ENCODE measurements at regions not wholly inside any gene's neighbourhood (a gene's known extent, or its start where the extent isn't known, plus 50 kb on each side); places are given as distances from the start of the nearest gene placed in this dataset.

GRCh38 chr11:101770648-101771047, 144.2 kb upstream of the CEP126 start:
- H4K20me1 ChIP-seq (replicated peaks; ENCODE audit: insufficient read depth) = no peaks in the 10 kb centered on the region
- H3F3A ChIP-seq (replicated peaks; ENCODE audit: low read depth) = no peaks in the 10 kb centered on the region
- H3K9me2 ChIP-seq (ENCODE audit: insufficient read depth) = peaks cover 13% of the 10 kb centered on the region; the same call in 1 of the 2 replicates
- H3K27ac ChIP-seq (ENCODE audit: low read depth) = no peak overlapping the region
- no peak overlapping the region for H3K4me3 ChIP-seq
- TF ChIP-seq EZH2 (IDR thresholded peaks at IDR 0.05; ENCODE audit: low read depth, unreplicated experiment) (no peak), ETS1 (IDR thresholded peaks at IDR 0.05) (no peak), REST (IDR thresholded peaks at IDR 0.05; ENCODE audit: unreplicated experiment) (no peak), POLR2AphosphoS5 (IDR thresholded peaks at IDR 0.05; ENCODE audit: low read depth) (no peak), CREB1 (CRISPR knock-in tag; IDR thresholded peaks at IDR 0.05; ENCODE audit: low read depth) (no peak)
- H3K79me2 ChIP-seq (replicated peaks; ENCODE audit: insufficient read depth) = no peaks in the 10 kb centered on the region
- H3K36me3 ChIP-seq (ENCODE audit: insufficient read depth) = no peaks in the 10 kb centered on the region
- H2AFZ ChIP-seq = no peak overlapping the region
- ATAC-seq (no peak), DNase-seq (ENCODE audit: low spot score) (no peak)
- Mint-ChIP-seq H3K4me3 (no peak overlapping the region), H3K9me3 (peaks cover 10% of the 10 kb centered on the region), H3K27ac (no peak overlapping the region), H3K36me3 (ENCODE audit: low read depth) (peaks cover 6% of the 10 kb centered on the region; the same call in 2 of the 3 replicates), H3K4me1 (no peaks in the 10 kb centered on the region), H3K27me3 (ENCODE audit: insufficient read depth, low read depth, poor library complexity) (no peaks in the 10 kb centered on the region)
- no peak overlapping the region for H3K4me2 ChIP-seq
- no peaks in the 10 kb centered on the region for H3K27me3 ChIP-seq (ENCODE audit: insufficient read depth)
- H3K4me1 ChIP-seq (ENCODE audit: insufficient read depth) = no peaks in the 10 kb centered on the region

- H3K36me3 Mint-ChIP-seq (ENCODE audit: low read depth) = peaks cover 6% of the 10 kb centered on the region; the same call in 2 of the 3 replicates
- Histone ChIP-seq H3K4me1 (ENCODE audit: insufficient read depth) (no peaks in the 10 kb centered on the region), H3K27me3 (ENCODE audit: insufficient read depth) (no peaks in the 10 kb centered on the region), H4K20me1 (replicated peaks; ENCODE audit: insufficient read depth) (no peaks in the 10 kb centered on the region), H3K79me2 (replicated peaks; ENCODE audit: insufficient read depth) (no peaks in the 10 kb centered on the region), H3F3A (replicated peaks; ENCODE audit: low read depth) (no peaks in the 10 kb centered on the region), H3K36me3 (ENCODE audit: insufficient read depth) (no peaks in the 10 kb centered on the region), H3K9me2 (ENCODE audit: insufficient read depth) (peaks cover 13% of the 10 kb centered on the region; the same call in 1 of the 2 replicates), H3K4me2 (no peak overlapping the region), H3K4me3 (no peak overlapping the region), H2AFZ (no peak overlapping the region), H3K27ac (ENCODE audit: low read depth) (no peak overlapping the region)
- no peak overlapping the region for H3K4me3 Mint-ChIP-seq
- no peak for DNase-seq (ENCODE audit: low spot score)
- no peak overlapping the region for H3K27ac Mint-ChIP-seq
- no peak for ATAC-seq
- no peaks in the 10 kb centered on the region for H3K4me1 Mint-ChIP-seq
- no peaks in the 10 kb centered on the region for H3K27me3 Mint-ChIP-seq (ENCODE audit: insufficient read depth, low read depth, poor library complexity)
- peaks cover 10% of the 10 kb centered on the region for H3K9me3 Mint-ChIP-seq
- no peak for TF ChIP-seq STAT1 (IDR thresholded peaks at IDR 0.05; ENCODE audit: unreplicated experiment)
- TF ChIP-seq CTCF (conservative IDR thresholded peaks at IDR 0.05; ENCODE audit: low read depth in 2 of 2) = no peak
- TF ChIP-seq ETS1 (IDR thresholded peaks at IDR 0.05) = no peak
- TF ChIP-seq ZNF114 (CRISPR knock-in tag; IDR thresholded peaks at IDR 0.05) = no peak
- no peak for TF ChIP-seq EZH2 (IDR thresholded peaks at IDR 0.05; ENCODE audit: low read depth, unreplicated experiment)
- TF ChIP-seq EZH2phosphoT487 (IDR thresholded peaks at IDR 0.05; ENCODE audit: unreplicated experiment) = no peak
- TF ChIP-seq ZNF331 (CRISPR knock-in tag; IDR thresholded peaks at IDR 0.05; ENCODE audit: low read depth) = no peak
- no peak for TF ChIP-seq CREB1 (CRISPR knock-in tag; IDR thresholded peaks at IDR 0.05; ENCODE audit: low read depth)
- no peak for TF ChIP-seq REST (IDR thresholded peaks at IDR 0.05; ENCODE audit: unreplicated experiment)
- TF ChIP-seq JUNB (IDR thresholded peaks at IDR 0.05; ENCODE audit: unreplicated experiment) = no peak
- TF ChIP-seq POLR2AphosphoS5 (IDR thresholded peaks at IDR 0.05; ENCODE audit: low read depth) = no peak
- TF ChIP-seq NANOG (IDR thresholded peaks at IDR 0.05; ENCODE audit: borderline replicate concordance) = no peak
Observed at GRCh38 chr11:101765932-101766331, 148.9 kb upstream of the CEP126 start.
